Right lobe of liver (tissue), 4 donors: ENCODE measurements at regions not wholly inside any gene's neighbourhood (a gene's known extent, or its start where the extent isn't known, plus 50 kb on each side); places are given as distances from the start of the nearest gene placed in this dataset.

Experiments used
- CTCF ChIP-seq, 4 donors: fragments of 200-600 bp in 3 of 4; fragments of 450-650 bp in 1 of 4; IDR thresholded peaks; one replicate each; pipeline versions ENCODE4 v1.5.1 to v1.8.0; 2016 to 2022; ENCODE audit warnings: antibody characterized with exemption in 4 of 4, mild to moderate bottlenecking in 2 of 4
- POLR2A ChIP-seq: fragments of 450-650 bp; IDR thresholded peaks from one replicate; pipeline ENCODE4 v1.6.1; 2017; ENCODE audit warnings: antibody characterized with exemption, mild to moderate bottlenecking
- donor health status: DM: no; HTN: no; CAD: no.
- donor health status: DM: no; HTN: no; CAD: no.
- donor health status: DM: no; HTN: yes; CAD: no.

GRCh38 chr13:65679240-65679639 lies 1550.9 kb downstream of the PCDH9 start:
- TF ChIP-seq CTCF (IDR thresholded peaks at IDR 0.05) (no peak), POLR2A (no peak)
